Endothelial cell of umbilical vein (primary cell): ENCODE measurements at regions not wholly inside any gene's neighbourhood (a gene's known extent, or its start where the extent isn't known, plus 50 kb on each side); places are given as distances from the start of the nearest gene placed in this dataset.

Source experiments
- POLR2AphosphoS5 ChIP-seq: IDR thresholded peaks from 2 replicates; pipeline ENCODE4 v1.6.1; 2012; ENCODE audit warnings: low read depth, mild to moderate bottlenecking, control low read depth, low read length, moderate library complexity; ENCODE audit not compliant: insufficient read depth
- TF ChIP-seq, protein P1 (sequence below), 2 donors: IDR thresholded peaks; 1 replicate in 1 of 2; 2 replicates in 1 of 2; pipeline ENCODE4 v1.5.1; 2011; ENCODE audit warnings: low read length in 2 of 2, mild to moderate bottlenecking in 2 of 2, moderate library complexity in 2 of 2, control low read depth in 1 of 2, inconsistent platforms in 1 of 2, low read depth in 1 of 2; ENCODE audit not compliant: insufficient read depth in 1 of 2; ENCODE audit errors: extremely low read depth in 1 of 2

- TF ChIP-seq, protein P1, sequence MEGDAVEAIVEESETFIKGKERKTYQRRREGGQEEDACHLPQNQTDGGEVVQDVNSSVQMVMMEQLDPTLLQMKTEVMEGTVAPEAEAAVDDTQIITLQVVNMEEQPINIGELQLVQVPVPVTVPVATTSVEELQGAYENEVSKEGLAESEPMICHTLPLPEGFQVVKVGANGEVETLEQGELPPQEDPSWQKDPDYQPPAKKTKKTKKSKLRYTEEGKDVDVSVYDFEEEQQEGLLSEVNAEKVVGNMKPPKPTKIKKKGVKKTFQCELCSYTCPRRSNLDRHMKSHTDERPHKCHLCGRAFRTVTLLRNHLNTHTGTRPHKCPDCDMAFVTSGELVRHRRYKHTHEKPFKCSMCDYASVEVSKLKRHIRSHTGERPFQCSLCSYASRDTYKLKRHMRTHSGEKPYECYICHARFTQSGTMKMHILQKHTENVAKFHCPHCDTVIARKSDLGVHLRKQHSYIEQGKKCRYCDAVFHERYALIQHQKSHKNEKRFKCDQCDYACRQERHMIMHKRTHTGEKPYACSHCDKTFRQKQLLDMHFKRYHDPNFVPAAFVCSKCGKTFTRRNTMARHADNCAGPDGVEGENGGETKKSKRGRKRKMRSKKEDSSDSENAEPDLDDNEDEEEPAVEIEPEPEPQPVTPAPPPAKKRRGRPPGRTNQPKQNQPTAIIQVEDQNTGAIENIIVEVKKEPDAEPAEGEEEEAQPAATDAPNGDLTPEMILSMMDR (IDR thresholded peaks at IDR 0.05; ENCODE audit: extremely low read depth in 1 of 2, insufficient read depth in 1 of 2, low read depth in 1 of 2, low read length in 2 of 2) = peak; percentile 88 to 93
- no peak for TF ChIP-seq POLR2AphosphoS5
Measured at GRCh38 chr16:58814348-58814801, 80.3 kb upstream of the GOT2 start.
